ENCODE measurements at regions not wholly inside any gene's neighbourhood (a gene's known extent, or its start where the extent isn't known, plus 50 kb on each side); places are given as distances from the start of the nearest gene placed in this dataset.

DNA sequence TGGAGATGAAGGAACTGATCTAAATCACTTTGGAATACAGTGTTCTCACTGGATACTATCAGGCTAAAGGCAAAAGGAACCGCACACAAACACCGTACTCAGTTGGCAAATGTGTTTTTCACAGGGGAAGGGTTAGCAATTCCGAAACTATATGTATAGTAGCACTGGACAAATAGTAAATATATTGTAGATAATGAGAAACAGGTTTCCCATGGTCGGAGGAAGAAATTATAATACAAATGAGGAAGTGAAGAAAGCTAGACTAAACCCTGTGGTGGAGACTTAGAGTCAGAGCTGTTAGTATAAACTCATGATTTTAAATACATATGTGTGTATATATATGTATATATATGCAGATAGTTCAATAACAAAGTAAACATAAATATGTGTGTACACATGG lies 414.1 kb upstream of the SALL1 start:
- TF ChIP-seq, protein P1, sequence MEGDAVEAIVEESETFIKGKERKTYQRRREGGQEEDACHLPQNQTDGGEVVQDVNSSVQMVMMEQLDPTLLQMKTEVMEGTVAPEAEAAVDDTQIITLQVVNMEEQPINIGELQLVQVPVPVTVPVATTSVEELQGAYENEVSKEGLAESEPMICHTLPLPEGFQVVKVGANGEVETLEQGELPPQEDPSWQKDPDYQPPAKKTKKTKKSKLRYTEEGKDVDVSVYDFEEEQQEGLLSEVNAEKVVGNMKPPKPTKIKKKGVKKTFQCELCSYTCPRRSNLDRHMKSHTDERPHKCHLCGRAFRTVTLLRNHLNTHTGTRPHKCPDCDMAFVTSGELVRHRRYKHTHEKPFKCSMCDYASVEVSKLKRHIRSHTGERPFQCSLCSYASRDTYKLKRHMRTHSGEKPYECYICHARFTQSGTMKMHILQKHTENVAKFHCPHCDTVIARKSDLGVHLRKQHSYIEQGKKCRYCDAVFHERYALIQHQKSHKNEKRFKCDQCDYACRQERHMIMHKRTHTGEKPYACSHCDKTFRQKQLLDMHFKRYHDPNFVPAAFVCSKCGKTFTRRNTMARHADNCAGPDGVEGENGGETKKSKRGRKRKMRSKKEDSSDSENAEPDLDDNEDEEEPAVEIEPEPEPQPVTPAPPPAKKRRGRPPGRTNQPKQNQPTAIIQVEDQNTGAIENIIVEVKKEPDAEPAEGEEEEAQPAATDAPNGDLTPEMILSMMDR (IDR thresholded peaks at IDR 0.05) = no peak
- no peak for TF ChIP-seq ZFX (IDR thresholded peaks at IDR 0.05; ENCODE audit: borderline replicate concordance)
